ENCODE measurements at regions not wholly inside any gene's neighbourhood (a gene's known extent, or its start where the extent isn't known, plus 50 kb on each side); places are given as distances from the start of the nearest gene placed in this dataset.

DNA sequence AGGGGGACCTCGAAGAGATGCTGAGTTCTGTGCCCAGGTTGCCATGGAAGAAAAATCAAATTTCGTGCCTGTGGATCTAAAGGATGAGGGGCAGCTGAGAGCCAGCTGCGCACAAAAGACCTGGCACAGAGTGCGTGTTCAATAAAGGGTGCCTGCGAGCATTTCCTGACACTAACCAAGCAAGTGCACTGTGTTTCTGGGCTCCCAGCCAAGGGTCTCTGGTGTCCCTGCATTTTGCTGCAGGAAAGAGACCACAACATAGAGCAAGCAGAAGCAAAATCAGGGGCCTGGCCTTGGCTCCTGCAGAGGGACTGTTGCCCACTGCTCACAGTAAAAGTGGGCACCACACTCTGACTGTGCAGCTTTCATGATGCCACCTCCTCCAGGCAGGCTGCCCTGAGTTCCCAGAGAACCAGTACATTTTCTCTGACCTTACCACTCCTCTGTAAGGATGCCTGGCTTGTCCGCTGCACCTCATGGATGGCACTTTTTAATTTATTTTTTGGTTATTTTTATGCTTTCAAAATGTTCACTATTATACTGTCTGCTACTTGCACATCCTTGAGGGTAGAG, 70.8 kb upstream of the GPR12 start:
- DNase-seq (ENCODE audit: low read depth), result no peak

- no peak for DNase-seq (ENCODE audit: low read depth)
Observed at GRCh38 chr13:26829716-26830115, 69.1 kb upstream of the GPR12 start.

- DNase-seq (ENCODE audit: low read depth), result no peak
Observed at GRCh38 chr13:26824581-26824980, 64.0 kb upstream of the GPR12 start.

- no peak for DNase-seq (ENCODE audit: low read depth)
Observed at GRCh38 chr13:26822146-26822545, 61.6 kb upstream of the GPR12 start.

GRCh38 chr13:26821672-26822071, 61.1 kb upstream of the GPR12 start:
- no peak for DNase-seq (ENCODE audit: low read depth)

DNA sequence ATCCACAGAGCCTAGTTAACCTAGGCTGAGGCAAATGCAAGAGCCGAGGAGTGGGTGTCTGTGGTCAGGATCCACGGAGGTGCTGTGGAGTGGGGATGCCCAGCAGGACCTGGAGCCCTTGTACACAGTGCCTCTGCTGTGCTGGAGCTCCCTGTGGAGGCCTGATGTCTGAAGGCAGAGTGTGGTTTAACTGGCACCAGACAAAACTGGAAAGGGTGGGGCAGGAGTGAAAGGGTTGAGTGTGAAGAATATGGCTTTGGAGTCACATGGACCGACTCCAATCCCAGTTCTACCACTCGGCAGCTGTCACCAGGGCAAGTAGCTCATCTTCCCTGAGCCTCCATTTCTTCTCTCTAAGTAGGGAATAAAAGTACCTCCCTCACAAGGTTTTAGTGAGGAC, 60.3 kb upstream of the GPR12 start:
- no peak for DNase-seq (ENCODE audit: low read depth)

- no peak for DNase-seq (ENCODE audit: low read depth)
Observed at GRCh38 chr13:26819046-26819445, 58.5 kb upstream of the GPR12 start.

DNA sequence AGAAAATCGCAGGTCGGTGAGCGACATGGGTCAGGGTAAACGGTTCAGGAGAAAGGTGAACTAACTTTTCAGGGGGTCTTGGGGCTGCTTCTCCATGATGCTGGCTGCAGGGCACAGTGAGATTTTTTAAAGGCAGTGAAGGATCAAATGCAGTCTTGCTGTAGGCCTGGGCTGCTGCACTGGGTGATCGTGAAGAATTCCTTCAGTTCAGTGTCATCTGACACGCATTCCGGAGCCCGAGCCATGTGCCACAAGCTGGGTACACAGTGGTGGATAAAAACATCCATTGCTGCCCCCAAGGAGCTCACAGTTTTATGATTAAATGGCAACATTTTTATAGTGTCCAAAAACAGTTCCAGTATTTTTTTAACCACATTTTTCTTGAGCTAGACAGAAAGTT, 56.3 kb upstream of the GPR12 start:
- DNase-seq (ENCODE audit: low read depth), result no peak

DNA sequence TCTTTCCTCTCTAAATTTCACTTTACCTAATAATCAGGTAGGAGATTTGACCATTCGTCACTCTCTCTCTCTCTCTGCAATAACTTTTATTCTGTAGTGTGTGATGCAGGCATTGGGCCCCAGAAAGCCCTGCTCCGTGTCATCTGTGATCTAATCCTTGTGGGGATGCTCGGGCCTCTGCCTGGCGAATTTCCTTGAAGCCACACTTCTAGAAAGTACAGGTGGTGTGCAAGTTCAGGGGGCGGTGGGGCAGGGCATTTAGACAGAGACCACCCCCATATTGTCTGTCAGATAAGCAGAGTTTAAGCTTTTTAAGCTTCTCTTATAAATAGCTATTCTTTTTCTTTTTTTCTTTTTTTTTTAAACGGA, 53.4 kb upstream of the GPR12 start:
- no peak for DNase-seq (ENCODE audit: low read depth)

DNA sequence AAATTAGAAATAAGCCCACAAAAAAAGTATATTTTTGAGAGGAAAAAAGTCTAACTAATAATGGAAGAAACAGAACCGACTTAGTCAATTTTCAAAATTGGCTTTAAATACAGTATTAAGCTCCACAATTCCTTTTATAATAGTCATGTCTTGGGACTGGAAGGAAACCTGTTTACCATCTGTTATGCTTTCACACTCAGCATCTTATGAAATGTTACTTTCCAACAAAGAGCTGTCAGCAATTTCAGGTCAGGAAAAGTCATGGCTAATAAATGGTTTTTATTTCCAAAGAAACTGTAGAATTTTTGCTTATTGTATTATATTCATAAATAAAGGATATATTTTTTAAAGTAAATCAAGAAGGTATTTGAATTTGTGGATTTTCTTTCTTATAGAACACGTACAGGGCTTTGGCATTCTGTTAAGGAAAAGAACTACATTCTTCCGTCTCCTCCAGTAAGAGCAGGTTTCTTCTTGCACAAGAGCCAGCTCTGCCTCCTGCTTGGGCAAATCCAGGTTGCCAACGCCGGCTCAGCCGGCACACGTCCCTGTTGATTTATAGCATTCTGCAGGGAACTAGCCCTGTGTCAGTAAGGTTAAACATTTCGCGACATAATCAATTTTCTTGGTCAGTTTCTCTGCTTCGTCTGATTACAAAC, 52.9 kb upstream of the GPR12 start:
- DNase-seq (ENCODE audit: low read depth), result no peak

- no peak for DNase-seq (ENCODE audit: low read depth)
Observed at GRCh38 chr13:26811581-26811980, 51.0 kb upstream of the GPR12 start.

Measured in stimulated activated CD8-positive, alpha-beta memory T cell treated with anti-CD3 and anti-CD28 coated beads, Interleukin-4, amount 100 ng/mL, for 24 hours (primary cell).